HCT116 (cell line): ENCODE measurements at regions not wholly inside any gene's neighbourhood (a gene's known extent, or its start where the extent isn't known, plus 50 kb on each side); places are given as distances from the start of the nearest gene placed in this dataset.

ENCODE experiments used
- ATAC-seq: fragments of 200-7000 bp; cut with Tn5 transposase; 2 replicates; pipeline ENCODE4 v1.9.1; 2020; ENCODE audit warnings: mild to moderate bottlenecking, moderate library complexity
- BruUV-seq: library from RNA; stranded (reverse); fragments of 400-500 nt; replicated peaks from 2 replicates; lab custom pipeline; 2021; lab: Mats Ljungman, UMichigan
- CTCF ChIA-PET: fragments of 300-600 bp; sonication (Branson Sonifier 250); formaldehyde crosslinking; loops from one replicate; lab custom pipeline; 2021; ENCODE audit warnings: antibody characterized with exemption; lab: Charles Lee
- POLR2A ChIA-PET: fragments of 300-600, 350-600 bp; sonication (Branson Sonifier 250); formaldehyde crosslinking; loops from one replicate; lab custom pipeline; 2021; ENCODE audit warnings: antibody characterized with exemption; lab: Charles Lee
- RAD21 ChIA-PET, 2 experiments: fragments of 300-600 bp; sonication (Branson Sonifier 250); formaldehyde crosslinking; loops; one replicate each; lab custom pipeline; 2023; ENCODE audit warnings: low total read pairs in 2 of 2; ENCODE audit not compliant: uncharacterized antibody in 2 of 2, unreplicated experiment in 2 of 2, low non-redundant PET in 1 of 2; lab: Charles Lee
- DNase-seq: peaks from one replicate; pipeline ENCODE4 v3.0.0-alpha.2; 2010; ENCODE audit warnings: low read depth, low spot score
- H2AFZ ChIP-seq: fragments of 200-600 bp; shearing (Covaris generic), sonication (generic); 2 replicates; pipeline ENCODE4 v1.6.1; 2017; ENCODE audit warnings: low read depth, mixed run types, mixed read lengths, antibody characterized with exemption, low read length; ENCODE audit not compliant: poor library complexity, severe bottlenecking
- H3K27ac ChIP-seq: 2 replicates; pipeline ENCODE4 v1.5.1; 2012; ENCODE audit warnings: low read depth, low read length
- H3K27me3 ChIP-seq: fragments of 200-600 bp; sonication (generic); 2 replicates; pipeline ENCODE4 v1.6.1; 2016; ENCODE audit warnings: mixed run types, low read length, mixed read lengths; ENCODE audit not compliant: insufficient read depth
- H3K36me3 ChIP-seq, 2 experiments: fragments of 200-500 bp in 1 of 2; fragments of 200-600 bp in 1 of 2; sonication (Bioruptor generic) in 1 of 2; sonication (generic) in 1 of 2; 2 replicates each; pipeline versions ENCODE4 v1.5.1 to v1.6.1; 2014 to 2016; ENCODE audit warnings: low read length in 2 of 2, inconsistent platforms in 1 of 2, mixed read lengths in 1 of 2, mixed run types in 1 of 2; ENCODE audit not compliant: insufficient read depth in 2 of 2, control insufficient read depth in 1 of 2
- H3K4me1 ChIP-seq, 2 experiments: fragments of 200-600 bp in 1 of 2; sonication (generic) in 1 of 2; 2 replicates each; pipeline versions ENCODE4 v1.5.1 to v1.6.1; 2012 to 2017; ENCODE audit warnings: low read length in 2 of 2, inconsistent platforms in 1 of 2, mild to moderate bottlenecking in 1 of 2, mixed read lengths in 1 of 2, mixed run types in 1 of 2, moderate library complexity in 1 of 2; ENCODE audit not compliant: insufficient read depth in 2 of 2, control insufficient read depth in 1 of 2
- H3K4me2 ChIP-seq: fragments of 200-600 bp; sonication (generic); 2 replicates; pipeline ENCODE4 v1.6.1; 2017; ENCODE audit warnings: mixed run types, low read length, mixed read lengths
- H3K4me3 ChIP-seq, 2 experiments: fragments of 200-600 bp in 1 of 2; sonication (generic) in 1 of 2; replicated peaks in 1 of 2; 2 replicates each; pipeline ENCODE4 v1.5.1; 2011 to 2016; ENCODE audit warnings: low read length in 2 of 2, control low read depth in 1 of 2, low read depth in 1 of 2, mild to moderate bottlenecking in 1 of 2, mixed read lengths in 1 of 2, mixed run types in 1 of 2
- H3K79me2 ChIP-seq: fragments of 200-600 bp; sonication (generic); 2 replicates; pipeline ENCODE4 v1.6.1; 2017; ENCODE audit warnings: mild to moderate bottlenecking, mixed run types, low read length, moderate library complexity, mixed read lengths; ENCODE audit not compliant: insufficient read depth
- H3K9ac ChIP-seq: fragments of 200-600 bp; sonication (generic); 2 replicates; pipeline ENCODE4 v1.6.1; 2016; ENCODE audit warnings: low read length, mixed read lengths
- H3K9me2 ChIP-seq: fragments of 200-600 bp; sonication (generic), shearing (Covaris generic); 2 replicates; pipeline ENCODE4 v1.6.1; 2017; ENCODE audit warnings: mixed run types, mild to moderate bottlenecking, moderate library complexity; ENCODE audit not compliant: insufficient read depth
- H3K9me3 ChIP-seq, 2 experiments: fragments of 200-500 bp in 1 of 2; fragments of 200-600 bp in 1 of 2; sonication (Bioruptor generic) in 1 of 2; sonication (generic) in 1 of 2; 2 replicates each; pipeline ENCODE4 v1.6.1; 2014 to 2017; ENCODE audit warnings: low read length in 2 of 2, mixed read lengths in 2 of 2, inconsistent platforms in 1 of 2, low read depth in 1 of 2, mild to moderate bottlenecking in 1 of 2, mixed run types in 1 of 2, moderate library complexity in 1 of 2; ENCODE audit not compliant: control insufficient read depth in 1 of 2, insufficient read depth in 1 of 2
- H4K20me1 ChIP-seq: fragments of 200-600 bp; sonication (generic), shearing (Covaris generic); 2 replicates; pipeline ENCODE4 v1.6.1; 2017; ENCODE audit warnings: mixed run types, mild to moderate bottlenecking, moderate library complexity; ENCODE audit not compliant: insufficient read depth
- CBX3 ChIP-seq: IDR thresholded peaks from 2 replicates; pipeline ENCODE4 v1.6.1; 2012; ENCODE audit warnings: low read depth
- CEBPB ChIP-seq: IDR thresholded peaks from 2 replicates; pipeline ENCODE4 v1.6.1; 2012; ENCODE audit warnings: low read depth
- EGR1 ChIP-seq: IDR thresholded peaks from 2 replicates; pipeline ENCODE4 v1.6.1; 2012; ENCODE audit warnings: low read depth
- ELF1 ChIP-seq: IDR thresholded peaks from 2 replicates; pipeline ENCODE4 v1.6.1; 2012; ENCODE audit warnings: low read depth, borderline replicate concordance
- EZH2phosphoT487 ChIP-seq: fragments of 200-600 bp; IDR thresholded peaks from 2 replicates; pipeline ENCODE4 v1.6.1; 2018; ENCODE audit warnings: antibody characterized with exemption, borderline replicate concordance
- FOSL1 ChIP-seq: IDR thresholded peaks from 2 replicates; pipeline ENCODE4 v1.6.1; 2012; ENCODE audit warnings: low read depth
- JUND ChIP-seq: IDR thresholded peaks from 2 replicates; pipeline ENCODE4 v1.6.1; 2012
- POLR2A ChIP-seq: IDR thresholded peaks from 2 replicates; pipeline ENCODE4 v1.7.0; 2011; ENCODE audit warnings: borderline replicate concordance; ENCODE audit not compliant: insufficient read depth, insufficient read length; ENCODE audit errors: extremely low read depth
- RAD21 ChIP-seq: IDR thresholded peaks from 2 replicates; pipeline ENCODE4 v1.6.1; 2012; ENCODE audit warnings: low read depth, mild to moderate bottlenecking
- ZBTB33 ChIP-seq: IDR thresholded peaks from 2 replicates; pipeline ENCODE4 v1.6.1; 2011; ENCODE audit warnings: mild to moderate bottlenecking, low read length, moderate library complexity; ENCODE audit not compliant: insufficient replicate concordance; ENCODE audit errors: extremely low read depth
- ZFX ChIP-seq: fragments of 450-650 bp; IDR thresholded peaks from 2 replicates; pipeline ENCODE4 v1.6.1; 2017
- intact Hi-C: fragments of 100-400 bp; cut with micrococcal nuclease; formaldehyde crosslinking; loops from 2 replicates; pipeline ENCODE4 v1.10.0; 2022
- TF ChIP-seq, protein P1 (sequence below): IDR thresholded peaks from 2 replicates; pipeline ENCODE4 v1.6.1; 2012

DNA sequence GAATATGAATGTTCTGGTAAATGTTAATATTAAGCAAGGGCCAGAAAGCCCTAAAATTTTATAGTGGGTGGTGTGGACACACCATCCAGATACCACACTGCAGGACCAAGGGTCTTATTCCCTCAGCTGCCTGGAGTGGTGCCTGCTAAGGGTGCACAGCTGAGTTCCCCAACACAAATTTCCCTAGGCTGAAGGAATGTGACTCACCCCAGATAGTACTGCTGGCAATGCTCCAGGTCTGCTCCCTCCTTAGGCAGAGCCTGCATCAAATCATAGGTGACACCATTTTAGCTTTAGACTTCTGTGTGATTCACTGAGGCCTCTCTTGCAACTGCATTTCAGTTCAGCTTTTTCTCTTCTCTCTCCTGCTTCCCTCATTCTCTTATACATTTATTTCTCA, 321.1 kb downstream of the SATB2 start:
- no peaks in the 10 kb centered on the region for H3K9me3 ChIP-seq
- H4K20me1 ChIP-seq = no peaks in the 10 kb centered on the region
- no peak overlapping the region for H3K9ac ChIP-seq
- no peak overlapping the region for H3K27ac ChIP-seq
- no peak overlapping the region for H2AFZ ChIP-seq
- CTCF ChIA-PET = no interaction called here
- H3K9me2 ChIP-seq = no peaks in the 10 kb centered on the region
- no peaks in the 10 kb centered on the region for H3K27me3 ChIP-seq
- DNase-seq (no peak), ATAC-seq (no peak)
- no peak overlapping the region for H3K4me3 ChIP-seq
- no peaks in the 10 kb centered on the region for H3K79me2 ChIP-seq
- POLR2A ChIA-PET = no interaction called here
- intact Hi-C loops = no loop called here
- no TSS peak for BruUV-seq
- no peak overlapping the region for H3K4me2 ChIP-seq
- RAD21 ChIA-PET = no interaction called here
- TF ChIP-seq ZBTB33 = no peak
- no peak for TF ChIP-seq CEBPB
- TF ChIP-seq RAD21 = no peak
- no peak for TF ChIP-seq EGR1
- TF ChIP-seq, protein P1, sequence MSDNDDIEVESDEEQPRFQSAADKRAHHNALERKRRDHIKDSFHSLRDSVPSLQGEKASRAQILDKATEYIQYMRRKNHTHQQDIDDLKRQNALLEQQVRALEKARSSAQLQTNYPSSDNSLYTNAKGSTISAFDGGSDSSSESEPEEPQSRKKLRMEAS = no peak
- TF ChIP-seq ZFX = no peak
- TF ChIP-seq POLR2A = no peak
- TF ChIP-seq FOSL1 = no peak
- no peak for TF ChIP-seq CBX3
- no peak for TF ChIP-seq JUND
- no peak for TF ChIP-seq ELF1
- no peak for TF ChIP-seq EZH2phosphoT487
- no peaks in the 10 kb centered on the region for H3K4me1 ChIP-seq
- no peaks in the 10 kb centered on the region for H3K36me3 ChIP-seq
